ENCODE measurements at regions not wholly inside any gene's neighbourhood (a gene's known extent, or its start where the extent isn't known, plus 50 kb on each side); places are given as distances from the start of the nearest gene placed in this dataset.

DNA sequence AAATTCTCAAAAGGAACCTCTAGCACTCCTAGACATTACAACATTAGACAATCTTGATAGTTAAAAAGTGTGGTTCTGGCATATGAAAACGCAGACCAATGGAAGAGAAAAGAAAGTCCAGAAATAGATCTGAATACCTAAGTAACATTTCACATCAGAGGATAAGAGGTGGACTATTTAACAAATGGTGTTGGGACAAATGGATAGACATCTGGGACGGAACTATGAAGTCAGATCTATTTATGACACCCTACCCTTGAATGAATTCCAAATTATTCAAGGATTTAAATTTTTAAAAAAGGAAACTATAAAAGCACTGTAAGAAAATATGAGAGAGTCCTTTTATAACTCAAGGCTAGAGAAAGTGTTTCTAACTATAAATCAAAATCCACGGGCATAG lies 111.3 kb downstream of the SCN11A start:
- Mint-ChIP-seq H3K36me3 (ENCODE audit: low read depth) (no peaks in the 10 kb centered on the region), H3K9me3 (no peaks in the 10 kb centered on the region), H3K27me3 (ENCODE audit: insufficient read depth) (peaks cover 4% of the 10 kb centered on the region), H3K4me3 (no peak overlapping the region), H3K27ac (no peak overlapping the region), H3K4me1 (ENCODE audit: low read depth) (no peaks in the 10 kb centered on the region)
- no peak for DNase-seq
- TF ChIP-seq, protein P1, sequence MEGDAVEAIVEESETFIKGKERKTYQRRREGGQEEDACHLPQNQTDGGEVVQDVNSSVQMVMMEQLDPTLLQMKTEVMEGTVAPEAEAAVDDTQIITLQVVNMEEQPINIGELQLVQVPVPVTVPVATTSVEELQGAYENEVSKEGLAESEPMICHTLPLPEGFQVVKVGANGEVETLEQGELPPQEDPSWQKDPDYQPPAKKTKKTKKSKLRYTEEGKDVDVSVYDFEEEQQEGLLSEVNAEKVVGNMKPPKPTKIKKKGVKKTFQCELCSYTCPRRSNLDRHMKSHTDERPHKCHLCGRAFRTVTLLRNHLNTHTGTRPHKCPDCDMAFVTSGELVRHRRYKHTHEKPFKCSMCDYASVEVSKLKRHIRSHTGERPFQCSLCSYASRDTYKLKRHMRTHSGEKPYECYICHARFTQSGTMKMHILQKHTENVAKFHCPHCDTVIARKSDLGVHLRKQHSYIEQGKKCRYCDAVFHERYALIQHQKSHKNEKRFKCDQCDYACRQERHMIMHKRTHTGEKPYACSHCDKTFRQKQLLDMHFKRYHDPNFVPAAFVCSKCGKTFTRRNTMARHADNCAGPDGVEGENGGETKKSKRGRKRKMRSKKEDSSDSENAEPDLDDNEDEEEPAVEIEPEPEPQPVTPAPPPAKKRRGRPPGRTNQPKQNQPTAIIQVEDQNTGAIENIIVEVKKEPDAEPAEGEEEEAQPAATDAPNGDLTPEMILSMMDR (IDR thresholded peaks at IDR 0.05), result no peak

DNA sequence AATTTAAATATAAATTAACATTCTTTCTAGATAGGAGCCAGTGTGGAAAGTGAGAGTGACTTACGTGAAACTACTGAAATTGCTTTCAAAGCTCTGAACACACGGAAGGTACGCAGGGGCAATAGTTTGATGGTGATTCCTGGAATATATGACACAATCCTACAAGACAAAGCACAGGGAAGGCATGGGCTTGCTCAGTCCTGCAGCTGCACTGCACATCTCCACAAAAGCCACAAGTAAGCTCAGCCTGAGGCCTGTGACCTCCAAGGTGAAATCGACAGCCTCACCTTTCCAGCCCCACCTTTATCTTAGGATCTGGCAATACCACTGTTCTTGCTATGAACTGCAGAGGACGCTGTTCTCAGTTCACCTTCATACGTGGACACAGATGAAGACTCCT lies 109.3 kb upstream of the SCN10A start:
- no peaks in the 10 kb centered on the region for H3K36me3 Mint-ChIP-seq (ENCODE audit: low read depth)
- DNase-seq, result no peak
- peaks cover 13% of the 10 kb centered on the region for H3K27me3 Mint-ChIP-seq (ENCODE audit: insufficient read depth)
- H3K4me1 Mint-ChIP-seq (ENCODE audit: low read depth), result no peaks in the 10 kb centered on the region
- TF ChIP-seq, protein P1 (IDR thresholded peaks at IDR 0.05), result no peak
- no peaks in the 10 kb centered on the region for H3K9me3 Mint-ChIP-seq
- no peak overlapping the region for H3K27ac Mint-ChIP-seq
- H3K4me3 Mint-ChIP-seq, result no peak overlapping the region

DNA sequence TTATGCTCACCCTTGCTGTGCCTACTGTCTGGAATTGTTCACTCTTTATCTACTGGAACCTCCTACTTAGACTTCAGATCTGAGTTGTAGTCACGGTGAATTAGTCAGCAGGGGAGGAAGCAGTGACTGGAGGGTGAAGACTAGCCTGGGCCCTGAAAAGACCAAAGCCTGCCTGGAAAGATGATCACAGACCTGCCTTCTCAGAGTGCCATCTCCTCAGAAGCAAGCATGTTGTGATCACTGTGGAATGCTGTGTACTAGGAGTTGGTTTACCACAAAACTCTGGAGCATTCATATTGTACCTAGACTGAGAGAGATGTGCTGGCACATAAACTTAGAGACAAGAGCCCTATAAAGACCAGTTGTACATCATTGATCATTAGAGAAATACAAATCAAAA lies 100.7 kb upstream of the SCN10A start:
- Mint-ChIP-seq H3K9me3 (no peaks in the 10 kb centered on the region), H3K4me3 (no peak overlapping the region), H3K27me3 (ENCODE audit: insufficient read depth) (peaks cover 3% of the 10 kb centered on the region), H3K27ac (no peak overlapping the region), H3K4me1 (ENCODE audit: low read depth) (no peaks in the 10 kb centered on the region), H3K36me3 (ENCODE audit: low read depth) (no peaks in the 10 kb centered on the region)
- TF ChIP-seq, protein P1 (IDR thresholded peaks at IDR 0.05), result no peak
- peak; percentile 74 for DNase-seq

DNA sequence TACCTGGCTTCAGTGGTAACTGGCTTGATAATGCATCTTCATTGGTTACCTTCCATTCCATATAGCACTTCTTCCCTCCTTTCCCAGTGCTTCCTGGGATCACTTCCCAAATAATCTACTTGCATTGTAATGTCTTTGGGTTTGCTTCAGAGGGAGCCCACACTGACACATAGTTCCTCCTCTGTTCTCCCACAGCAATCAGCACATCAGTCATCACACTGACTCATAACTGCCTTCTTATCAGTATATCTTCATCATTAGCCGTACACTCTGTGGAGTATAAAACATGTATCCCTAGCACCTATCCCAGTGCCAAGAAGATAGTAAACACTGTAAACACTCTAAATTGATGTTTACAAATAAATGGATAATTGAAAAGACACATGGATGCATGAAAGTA lies 91.4 kb upstream of the SCN10A start:
- Mint-ChIP-seq H3K27ac (no peak overlapping the region), H3K36me3 (ENCODE audit: low read depth) (no peaks in the 10 kb centered on the region), H3K4me1 (ENCODE audit: low read depth) (no peaks in the 10 kb centered on the region; the same call in 1 of the 2 replicates), H3K9me3 (no peaks in the 10 kb centered on the region), H3K4me3 (no peak overlapping the region), H3K27me3 (ENCODE audit: insufficient read depth) (peaks cover 21% of the 10 kb centered on the region)
- TF ChIP-seq, protein P1 (IDR thresholded peaks at IDR 0.05), result no peak
- DNase-seq, result peak; percentile 11

DNA sequence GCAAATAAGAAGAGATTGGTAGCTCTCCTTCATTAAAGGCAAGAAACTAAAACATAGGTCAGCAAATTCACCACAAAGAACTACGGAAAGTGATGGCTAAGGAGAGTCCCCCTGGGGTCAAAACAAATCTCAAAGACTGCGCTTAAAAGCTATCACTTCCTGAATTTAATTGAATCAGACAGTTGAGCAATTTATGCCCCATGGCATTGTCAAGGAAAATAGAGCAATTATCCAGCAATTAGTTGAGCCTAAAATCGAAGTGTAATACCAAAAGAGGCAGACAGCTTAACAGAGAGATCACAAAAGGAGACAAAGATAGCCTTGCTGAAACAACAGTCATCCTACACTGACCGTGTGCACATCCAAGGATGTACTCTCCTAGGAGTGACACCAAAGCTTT lies 74.4 kb upstream of the SCN10A start:
- H3K36me3 Mint-ChIP-seq (ENCODE audit: low read depth), result no peaks in the 10 kb centered on the region
- no peak for DNase-seq
- peaks cover 6% of the 10 kb centered on the region for H3K27me3 Mint-ChIP-seq (ENCODE audit: insufficient read depth)
- no peaks in the 10 kb centered on the region for H3K9me3 Mint-ChIP-seq
- no peaks in the 10 kb centered on the region for H3K4me1 Mint-ChIP-seq (ENCODE audit: low read depth)
- no peak overlapping the region for H3K27ac Mint-ChIP-seq
- no peak overlapping the region for H3K4me3 Mint-ChIP-seq
- TF ChIP-seq, protein P1 (IDR thresholded peaks at IDR 0.05), result no peak

DNA sequence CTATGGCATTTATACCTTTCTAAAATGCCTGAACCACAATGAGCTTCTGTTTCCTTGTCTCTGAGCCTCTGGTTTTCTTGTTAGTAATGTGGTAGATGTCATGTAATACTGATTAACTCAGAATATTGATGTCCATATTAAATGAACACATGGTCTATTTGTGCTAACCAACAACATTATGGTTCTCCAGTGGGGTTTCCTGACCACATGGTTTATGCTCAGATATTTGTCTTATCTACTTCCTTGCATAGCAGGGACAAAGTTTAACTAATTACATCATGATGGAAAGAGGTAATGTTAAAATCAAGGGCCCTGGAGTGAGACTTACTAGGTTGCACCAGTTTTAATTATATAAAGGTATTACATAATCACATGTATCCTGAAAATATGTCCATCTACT lies 62.6 kb upstream of the SCN10A start:
- H3K36me3 Mint-ChIP-seq (ENCODE audit: low read depth), result no peaks in the 10 kb centered on the region
- peaks cover 7% of the 10 kb centered on the region for H3K27me3 Mint-ChIP-seq (ENCODE audit: insufficient read depth)
- no peaks in the 10 kb centered on the region for H3K4me1 Mint-ChIP-seq (ENCODE audit: low read depth)
- no peak overlapping the region for H3K4me3 Mint-ChIP-seq
- DNase-seq, result no peak
- TF ChIP-seq, protein P1 (IDR thresholded peaks at IDR 0.05), result no peak
- no peaks in the 10 kb centered on the region for H3K9me3 Mint-ChIP-seq
- H3K27ac Mint-ChIP-seq, result no peak overlapping the region

Measured in HFFc6 (cell line).